Thyroid gland (tissue), 4 donors: ENCODE measurements at regions not wholly inside any gene's neighbourhood (a gene's known extent, or its start where the extent isn't known, plus 50 kb on each side); places are given as distances from the start of the nearest gene placed in this dataset.

ENCODE experiments used
- DNase-seq, 2 donors: peaks; one replicate each; pipeline ENCODE4 v3.0.0-alpha.2; 2019
- H3K27ac ChIP-seq, 3 donors: fragments of 200-600 bp; sonication (generic); 1 replicate in 2 of 3; 2 replicates in 1 of 3; pipeline ENCODE4 v1.5.1; 2016 to 2019; ENCODE audit warnings: mild to moderate bottlenecking in 1 of 3, moderate library complexity in 1 of 3
- H3K27me3 ChIP-seq: fragments of 200-600 bp; sonication (generic); one replicate; pipeline ENCODE4 v1.5.1; 2019
- H3K36me3 ChIP-seq, 2 donors: fragments of 200-600 bp; sonication (generic); one replicate each; pipeline ENCODE4 v1.5.1; 2016 to 2019
- H3K4me1 ChIP-seq, 2 donors: fragments of 200-600 bp; sonication (generic); one replicate each; pipeline ENCODE4 v1.5.1; 2017 to 2019
- H3K4me3 ChIP-seq, 3 donors: fragments of 200-600 bp; sonication (generic); replicated peaks in 1 of 3; 1 replicate in 2 of 3; 2 replicates in 1 of 3; pipeline ENCODE4 v1.5.1; 2016; ENCODE audit warnings: mild to moderate bottlenecking in 1 of 3
- H3K9me3 ChIP-seq: fragments of 200-600 bp; sonication (generic); one replicate; pipeline ENCODE4 v1.5.1; 2017
- POLR2A ChIP-seq, 2 donors: fragments of 450-650 bp; IDR thresholded peaks; one replicate each; pipeline ENCODE4 v1.6.1; 2017; ENCODE audit warnings: antibody characterized with exemption in 2 of 2, mild to moderate bottlenecking in 2 of 2, moderate library complexity in 1 of 2
- WGBS, 2 donors: methylation state at CpG; one replicate each; pipeline ENCODE4 v1.1.5; 2017; 5-methylcytosine and 5-hydroxymethylcytosine counted together
- intact Hi-C: fragments of 100-400 bp; cut with DNase I; formaldehyde crosslinking; loops from one replicate; pipeline ENCODE4 v1.15.1; 2023
- TF ChIP-seq, protein P1 (sequence below), 6 experiments: fragments of 200-600 bp in 3 of 6; fragments of 450-650 bp in 3 of 6; sonication (generic) in 3 of 6; IDR thresholded peaks; one replicate each; pipeline ENCODE4 v1.5.1; 2016 to 2019; ENCODE audit warnings: antibody characterized with exemption in 6 of 6, mild to moderate bottlenecking in 2 of 6, inconsistent platforms in 1 of 6, moderate library complexity in 1 of 6

DNA sequence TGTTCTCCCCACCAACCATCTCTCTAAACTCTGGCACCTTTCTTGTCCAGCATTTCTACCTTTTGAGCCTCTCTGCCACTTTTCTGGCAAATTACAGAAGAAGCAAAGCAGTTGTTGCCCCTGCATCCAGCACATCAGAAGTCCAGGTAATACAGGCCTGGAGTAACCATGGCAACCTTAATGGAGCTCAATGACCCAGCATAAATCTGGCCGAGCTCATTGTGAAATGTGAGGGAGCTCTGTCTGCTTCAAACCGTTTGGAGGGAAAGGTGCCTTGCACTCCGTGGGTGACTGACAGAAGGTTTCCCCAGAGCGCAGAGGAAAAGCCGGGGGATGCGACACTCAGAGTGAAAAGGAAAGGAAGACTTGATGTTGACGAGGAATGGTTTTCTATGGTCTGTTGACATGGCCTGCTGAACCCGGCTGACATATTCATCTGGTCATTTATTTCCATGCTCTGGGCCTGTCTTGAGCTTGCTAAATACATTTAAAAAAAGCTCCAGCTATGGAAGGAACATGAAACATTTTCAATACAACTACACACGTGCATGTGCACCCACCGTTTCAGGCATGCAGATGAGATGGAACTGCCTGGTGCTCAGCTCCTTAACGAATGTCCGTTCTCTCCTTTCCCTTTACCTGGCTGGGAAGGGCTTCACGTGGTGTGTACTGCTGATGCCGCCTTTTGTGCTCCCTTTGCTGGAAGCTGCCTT is 74.9 kb downstream of the ADRA2A start:
- H3K27ac ChIP-seq: no peak overlapping the region
- DNase-seq: no peak
- intact Hi-C loops: no loop called here
- no peak overlapping the region for H3K4me3 ChIP-seq
- H3K9me3 ChIP-seq: no peaks in the 10 kb centered on the region
- WGBS, 2 donors: 63 to 68% methylated on average over 14 of the region's 14 CpGs
- no peaks in the 10 kb centered on the region for H3K36me3 ChIP-seq
- H3K27me3 ChIP-seq: no peaks in the 10 kb centered on the region
- TF ChIP-seq, protein P1, sequence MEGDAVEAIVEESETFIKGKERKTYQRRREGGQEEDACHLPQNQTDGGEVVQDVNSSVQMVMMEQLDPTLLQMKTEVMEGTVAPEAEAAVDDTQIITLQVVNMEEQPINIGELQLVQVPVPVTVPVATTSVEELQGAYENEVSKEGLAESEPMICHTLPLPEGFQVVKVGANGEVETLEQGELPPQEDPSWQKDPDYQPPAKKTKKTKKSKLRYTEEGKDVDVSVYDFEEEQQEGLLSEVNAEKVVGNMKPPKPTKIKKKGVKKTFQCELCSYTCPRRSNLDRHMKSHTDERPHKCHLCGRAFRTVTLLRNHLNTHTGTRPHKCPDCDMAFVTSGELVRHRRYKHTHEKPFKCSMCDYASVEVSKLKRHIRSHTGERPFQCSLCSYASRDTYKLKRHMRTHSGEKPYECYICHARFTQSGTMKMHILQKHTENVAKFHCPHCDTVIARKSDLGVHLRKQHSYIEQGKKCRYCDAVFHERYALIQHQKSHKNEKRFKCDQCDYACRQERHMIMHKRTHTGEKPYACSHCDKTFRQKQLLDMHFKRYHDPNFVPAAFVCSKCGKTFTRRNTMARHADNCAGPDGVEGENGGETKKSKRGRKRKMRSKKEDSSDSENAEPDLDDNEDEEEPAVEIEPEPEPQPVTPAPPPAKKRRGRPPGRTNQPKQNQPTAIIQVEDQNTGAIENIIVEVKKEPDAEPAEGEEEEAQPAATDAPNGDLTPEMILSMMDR (IDR thresholded peaks at IDR 0.05): no peak
- TF ChIP-seq POLR2A (IDR thresholded peaks at IDR 0.05): no peak
- H3K4me1 ChIP-seq: no peaks in the 10 kb centered on the region

DNA sequence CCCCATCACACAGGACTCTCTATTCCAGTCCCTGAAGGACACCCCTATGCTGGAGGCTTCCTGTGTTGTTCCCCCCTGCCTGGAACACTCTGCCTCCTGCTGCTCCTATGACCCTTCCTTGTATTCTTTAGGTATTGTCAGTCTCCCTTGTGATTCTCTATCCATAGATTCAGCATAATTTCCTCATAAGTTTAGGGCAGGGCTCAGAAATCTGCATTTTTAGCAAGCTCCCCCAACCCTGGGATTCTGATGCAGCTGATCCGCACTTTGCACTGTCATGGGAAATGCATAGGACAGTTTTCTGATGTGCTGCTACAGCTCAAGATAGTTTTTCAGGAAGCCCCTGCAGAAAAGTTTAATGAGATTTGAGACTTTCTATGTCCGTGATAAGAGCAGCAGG is 79.9 kb downstream of the ADRA2A start:
- intact Hi-C loops: no loop called here
- Histone ChIP-seq H3K9me3 (no peaks in the 10 kb centered on the region), H3K27me3 (no peaks in the 10 kb centered on the region), H3K36me3 (no peaks in the 10 kb centered on the region), H3K4me3 (no peak overlapping the region), H3K4me1 (no peaks in the 10 kb centered on the region), H3K27ac (no peak overlapping the region)
- DNase-seq: no peak
- TF ChIP-seq POLR2A (IDR thresholded peaks at IDR 0.05): no peak
- TF ChIP-seq, protein P1 (IDR thresholded peaks at IDR 0.05): no peak
- WGBS, 2 donors: 97 to 98% methylated on average over 2 of the region's 2 CpGs

DNA sequence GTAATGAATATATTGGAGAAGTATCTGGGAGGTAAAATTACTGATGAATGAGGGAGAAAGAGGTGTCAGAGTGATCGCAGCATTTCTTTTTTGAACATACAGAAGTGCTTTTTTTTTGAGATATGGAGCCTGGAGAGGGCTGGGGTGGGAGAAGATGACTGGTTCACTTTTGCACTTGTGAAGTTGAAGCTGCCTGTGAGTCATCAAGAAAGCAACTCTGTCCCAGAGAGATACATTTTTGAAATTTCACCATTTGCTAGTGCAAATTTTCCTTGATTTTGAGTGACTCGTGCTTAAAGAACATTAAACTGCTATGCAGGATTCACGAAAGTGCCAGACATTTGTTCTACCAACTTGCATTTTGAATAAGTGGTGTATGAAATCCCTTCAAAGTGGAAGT is 81.8 kb downstream of the ADRA2A start:
- DNase-seq: no peak
- no peaks in the 10 kb centered on the region for H3K36me3 ChIP-seq
- H3K9me3 ChIP-seq: no peaks in the 10 kb centered on the region
- TF ChIP-seq, protein P1 (IDR thresholded peaks at IDR 0.05): no peak
- no peak for TF ChIP-seq POLR2A (IDR thresholded peaks at IDR 0.05)
- no peak overlapping the region for H3K27ac ChIP-seq
- WGBS, 2 donors: 87 to 88% methylated on average over 3 of the region's 3 CpGs
- H3K4me1 ChIP-seq: no peaks in the 10 kb centered on the region
- intact Hi-C loops: no loop called here
- H3K4me3 ChIP-seq: no peak overlapping the region
- no peaks in the 10 kb centered on the region for H3K27me3 ChIP-seq

DNA sequence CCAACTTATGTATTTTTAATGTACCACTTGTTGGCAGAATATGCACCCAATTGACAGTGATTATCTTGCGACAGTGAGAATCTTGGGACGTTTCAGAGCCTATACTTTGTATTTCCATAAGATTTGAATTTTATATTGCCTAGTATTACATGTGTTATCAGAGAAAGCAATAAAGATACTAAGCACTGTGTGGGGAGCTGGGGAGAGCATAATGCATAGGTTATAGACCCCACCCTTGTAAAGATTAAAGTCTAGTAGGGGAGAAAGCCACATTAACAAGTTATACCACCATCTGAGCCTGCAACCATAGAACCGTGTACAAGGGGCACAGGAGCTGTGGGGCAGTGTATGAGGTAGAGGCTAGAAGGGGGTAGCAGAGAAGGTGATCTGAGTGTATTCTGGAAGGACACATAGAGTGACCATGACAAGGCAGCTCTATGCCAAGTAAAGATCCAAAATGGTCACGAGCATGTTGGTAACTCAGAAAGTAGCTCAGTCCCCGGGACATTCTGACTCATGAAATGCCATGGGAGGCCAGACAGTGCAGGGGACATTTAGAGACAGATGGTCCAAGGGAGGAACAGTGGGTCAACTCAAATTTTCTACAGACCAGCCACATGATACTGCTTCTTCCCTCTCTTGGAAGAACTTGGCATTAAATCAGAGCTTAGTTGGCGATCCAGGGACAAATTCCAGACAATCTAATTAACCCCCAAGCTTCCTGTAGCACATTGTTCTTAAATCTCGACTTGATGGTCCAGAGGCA is 84.5 kb downstream of the ADRA2A start:
- DNase-seq: no peak
- H3K36me3 ChIP-seq: no peaks in the 10 kb centered on the region
- TF ChIP-seq POLR2A (IDR thresholded peaks at IDR 0.05): no peak
- TF ChIP-seq, protein P1 (IDR thresholded peaks at IDR 0.05): no peak
- no peak overlapping the region for H3K4me3 ChIP-seq
- H3K9me3 ChIP-seq: no peaks in the 10 kb centered on the region
- no peaks in the 10 kb centered on the region for H3K4me1 ChIP-seq
- intact Hi-C loops: no loop called here
- no peaks in the 10 kb centered on the region for H3K27me3 ChIP-seq
- 73 to 76% methylated on average over 7 of the region's 7 CpGs for WGBS, 2 donors
- no peak overlapping the region for H3K27ac ChIP-seq

DNA sequence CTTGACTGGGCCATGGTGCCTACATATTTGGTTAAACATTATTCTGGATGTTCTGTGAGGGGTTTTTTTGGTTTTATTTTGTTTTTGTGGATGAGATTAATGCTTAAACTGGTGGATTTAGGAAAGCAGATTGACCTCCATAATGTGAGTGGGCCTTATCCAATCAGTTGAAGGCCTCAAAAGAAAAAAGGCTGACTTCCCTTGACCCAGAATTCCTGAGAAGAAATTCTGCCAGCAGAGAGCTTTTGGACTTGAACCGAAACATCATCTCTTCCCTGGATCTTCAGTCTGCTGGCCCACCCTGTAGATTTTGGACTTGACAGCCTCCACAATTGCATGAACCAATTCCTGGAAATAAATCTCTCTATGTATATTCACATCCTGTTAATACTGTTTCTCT is 94.4 kb downstream of the ADRA2A start:
- no peaks in the 10 kb centered on the region for H3K27me3 ChIP-seq
- H3K27ac ChIP-seq: no peak overlapping the region
- no peaks in the 10 kb centered on the region for H3K9me3 ChIP-seq
- H3K36me3 ChIP-seq: no peaks in the 10 kb centered on the region
- no peaks in the 10 kb centered on the region for H3K4me1 ChIP-seq
- H3K4me3 ChIP-seq: no peak overlapping the region
- no peak for TF ChIP-seq POLR2A (IDR thresholded peaks at IDR 0.05)
- 91 to 96% methylated on average over 1 of the region's 1 CpG for WGBS, 2 donors
- DNase-seq: no peak
- intact Hi-C loops: no loop called here
